Kidney tubule cell (primary cell): ENCODE measurements at regions not wholly inside any gene's neighbourhood (a gene's known extent, or its start where the extent isn't known, plus 50 kb on each side); places are given as distances from the start of the nearest gene placed in this dataset.

ENCODE experiments used
- DNase-seq: peaks from one replicate; pipeline ENCODE4 v3.0.0-alpha.2; 2018; ENCODE audit warnings: low spot score

DNA sequence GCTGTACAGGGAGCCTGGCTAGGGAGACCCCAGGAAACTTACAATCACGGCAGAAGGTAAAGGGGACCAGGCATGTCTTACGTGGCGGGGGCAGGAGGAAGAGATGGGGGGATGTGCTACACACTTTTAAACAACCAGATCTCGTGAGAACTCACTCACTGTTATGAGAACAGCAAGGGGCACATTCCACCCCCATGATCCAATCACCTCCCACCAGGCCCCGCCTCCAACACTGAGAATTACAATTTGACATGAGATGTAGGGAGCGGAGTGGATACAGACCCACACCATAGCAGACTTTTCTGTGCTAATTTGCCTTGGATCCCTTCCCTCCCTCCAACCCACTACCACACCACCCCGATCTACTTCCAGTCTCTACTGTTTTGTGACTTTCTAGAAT is 106.7 kb upstream of the PEG3 start:
- no peak for DNase-seq

- DNase-seq, result no peak
Measured at GRCh38 chr19:56949626-56950025, 109.1 kb upstream of the PEG3 start.

DNA sequence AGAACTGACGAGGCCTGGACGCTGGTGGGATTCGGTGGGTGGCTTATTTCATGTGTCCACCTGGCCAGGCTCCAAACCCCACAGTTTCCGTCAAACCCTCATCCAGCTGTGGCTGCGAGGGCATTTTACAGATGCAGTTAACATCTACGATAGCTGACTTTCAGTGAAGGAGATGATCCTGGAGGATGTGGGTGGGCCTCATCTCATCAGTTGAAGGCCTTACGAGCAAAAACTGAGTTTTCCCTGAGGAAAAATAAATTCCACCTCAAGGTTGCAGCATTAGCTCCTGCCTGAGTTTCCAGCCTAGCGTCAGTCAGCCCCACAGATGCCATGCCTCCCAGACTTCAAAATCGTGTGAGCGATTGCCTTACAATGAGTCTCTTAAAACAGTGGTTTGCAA is 111.1 kb upstream of the PEG3 start:
- DNase-seq, result no peak

DNA sequence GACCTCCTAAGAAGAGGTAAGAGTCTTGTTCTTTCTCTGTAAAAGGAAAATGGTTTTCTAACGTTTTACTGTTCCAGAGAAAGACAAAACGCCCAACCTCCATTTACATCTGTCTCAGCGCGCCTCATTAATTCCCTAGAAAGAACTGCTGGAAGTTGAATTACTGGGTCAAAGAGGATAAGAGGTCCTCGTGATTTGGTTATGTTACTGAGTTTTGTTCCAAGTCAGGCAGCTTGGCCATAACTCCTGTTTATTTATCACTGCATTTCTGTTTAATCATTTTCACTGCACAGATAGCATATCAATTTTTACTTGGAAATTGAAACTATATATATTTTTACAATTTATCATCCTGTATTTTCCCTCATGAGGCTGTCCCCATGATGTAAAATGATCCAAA is 112.9 kb upstream of the PEG3 start:
- no peak for DNase-seq

- DNase-seq, result no peak
Measured at GRCh38 chr19:56955637-56956216, 115.2 kb upstream of the PEG3 start.

DNA sequence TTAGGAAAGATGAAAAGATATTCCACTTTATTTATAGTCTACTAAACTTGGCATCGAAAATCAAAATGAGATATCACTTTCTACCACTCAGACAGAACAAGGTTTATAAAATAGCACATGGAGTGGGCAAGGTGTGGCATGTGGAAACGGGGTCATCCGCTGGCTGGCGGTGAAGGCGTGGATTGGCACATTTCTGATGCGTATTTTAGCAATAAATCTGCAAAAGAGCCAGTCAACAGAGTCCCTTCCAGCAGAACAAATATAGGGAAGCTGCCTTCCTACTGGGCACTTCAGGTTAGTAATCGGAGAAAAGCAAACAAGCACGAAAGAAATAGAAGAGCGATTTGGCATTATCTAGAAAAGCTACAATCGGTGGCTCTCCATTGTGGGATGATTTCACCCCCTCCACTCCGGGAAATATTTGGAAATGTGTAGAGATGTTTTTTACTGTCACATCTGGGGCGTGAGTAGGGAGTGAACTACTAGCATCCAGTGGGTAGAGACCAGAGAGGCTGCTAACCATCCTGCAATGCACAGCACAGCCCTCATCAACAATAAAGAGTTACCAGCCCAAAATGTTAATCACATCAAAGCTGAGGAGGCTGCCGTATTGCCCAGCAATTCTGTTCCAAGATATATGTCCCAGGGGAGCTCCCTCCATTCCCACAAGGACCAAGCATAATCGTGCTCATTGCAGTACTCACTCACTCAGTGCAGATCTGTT is 116.1 kb upstream of the PEG3 start:
- DNase-seq, result no peak

DNA sequence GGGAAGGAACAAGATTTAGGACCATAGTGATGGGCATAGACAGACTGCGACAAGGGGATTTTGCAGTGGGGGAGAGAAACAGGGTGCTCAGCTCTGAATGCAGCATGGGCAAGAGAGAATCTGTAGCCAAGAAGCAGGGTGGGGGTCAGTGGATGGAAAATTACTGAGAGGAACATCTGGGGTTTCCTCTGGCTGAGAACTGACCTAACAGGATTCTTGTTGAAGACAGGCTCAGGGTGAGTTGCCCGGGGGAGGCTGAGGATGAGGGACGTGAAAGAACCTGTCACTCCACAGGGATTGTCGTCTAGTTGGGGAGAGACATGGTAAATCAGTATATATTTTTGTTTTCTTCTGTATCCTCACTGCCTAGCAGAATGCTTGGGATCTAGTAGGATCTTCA is 118.7 kb upstream of the PEG3 start:
- DNase-seq, result no peak

GRCh38 chr19:56960959-56961543 is 120.5 kb upstream of the PEG3 start:
- DNase-seq, result no peak

DNA sequence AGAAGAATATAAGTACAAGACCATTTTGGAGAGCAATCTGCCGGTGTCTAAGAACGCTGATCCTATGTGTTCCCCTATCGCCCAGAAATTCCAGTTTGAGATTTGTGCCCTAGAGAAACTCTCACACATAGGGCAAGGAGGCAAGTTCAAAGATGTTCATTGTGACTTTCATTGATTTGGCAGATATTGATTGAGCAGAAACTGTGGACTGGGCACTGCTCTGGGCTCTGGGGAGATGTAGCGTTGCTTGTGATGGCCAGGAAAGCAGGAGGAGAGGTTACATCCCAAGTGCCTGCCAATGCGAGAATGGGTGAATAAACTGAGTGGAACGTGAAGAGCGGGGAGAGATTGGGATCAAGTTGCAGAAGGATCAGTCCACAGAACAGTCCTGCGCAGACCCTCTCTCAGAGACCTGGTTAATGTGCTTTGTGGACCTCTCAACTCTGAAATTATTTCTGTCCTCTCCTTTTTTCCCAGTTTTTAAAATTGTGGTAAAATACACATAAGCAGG is 123.9 kb upstream of the PEG3 start:
- DNase-seq, result no peak

GRCh38 chr19:56966225-56966696 is 125.7 kb upstream of the PEG3 start:
- DNase-seq, result no peak

DNA sequence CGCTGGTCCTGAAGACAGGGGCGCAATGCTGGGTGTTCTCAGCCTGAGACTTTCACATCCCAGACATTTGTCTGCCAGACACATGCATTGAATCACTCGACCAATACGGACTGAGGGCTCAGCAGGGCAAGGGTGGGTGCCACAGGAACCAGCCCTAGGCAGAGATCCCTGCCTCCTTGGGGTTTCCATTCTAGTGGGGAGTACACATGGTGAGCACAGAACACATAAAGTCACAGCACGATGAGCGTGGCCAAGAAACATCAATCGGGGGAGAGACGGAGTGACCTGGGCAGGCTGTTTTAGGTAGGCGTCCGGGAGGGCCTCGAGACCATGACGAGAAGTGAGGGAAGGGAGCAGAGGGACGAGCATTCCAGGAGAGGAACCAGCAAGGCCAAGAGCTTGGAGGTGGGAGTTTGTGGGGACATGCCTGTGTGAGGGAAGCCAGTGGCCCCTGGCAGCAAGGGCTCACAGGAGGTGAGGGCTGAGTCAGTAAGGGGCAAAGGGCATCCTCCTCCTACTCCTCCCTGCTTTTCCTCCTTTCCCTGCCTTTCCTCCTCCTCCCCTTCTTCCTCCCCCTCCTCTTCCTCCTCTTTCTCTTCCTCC is 126.3 kb upstream of the PEG3 start:
- DNase-seq, result no peak

- DNase-seq, result no peak
Measured at GRCh38 chr19:56969156-56969555, 128.6 kb upstream of the PEG3 start.

DNA sequence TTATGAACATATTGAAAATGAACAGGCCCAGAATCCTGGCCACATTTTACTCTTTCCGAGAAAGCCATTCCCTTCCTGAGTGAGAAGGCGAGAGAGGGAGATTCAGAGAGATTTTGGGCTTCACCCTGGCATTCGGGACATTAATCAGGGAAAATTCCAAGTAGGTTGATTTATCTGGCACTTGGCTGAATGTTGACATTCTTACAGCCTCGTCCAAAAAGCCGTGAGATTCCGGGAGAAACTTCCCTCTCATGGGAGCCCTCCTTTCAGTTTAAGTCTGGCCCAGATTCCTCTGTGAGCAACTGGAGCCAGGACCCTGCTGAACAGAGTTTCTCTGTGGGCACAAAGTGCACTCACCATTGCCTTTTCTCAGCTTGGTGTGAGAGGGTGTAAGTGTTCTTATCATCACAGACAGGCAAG is 129.2 kb upstream of the PEG3 start:
- DNase-seq, result no peak

DNA sequence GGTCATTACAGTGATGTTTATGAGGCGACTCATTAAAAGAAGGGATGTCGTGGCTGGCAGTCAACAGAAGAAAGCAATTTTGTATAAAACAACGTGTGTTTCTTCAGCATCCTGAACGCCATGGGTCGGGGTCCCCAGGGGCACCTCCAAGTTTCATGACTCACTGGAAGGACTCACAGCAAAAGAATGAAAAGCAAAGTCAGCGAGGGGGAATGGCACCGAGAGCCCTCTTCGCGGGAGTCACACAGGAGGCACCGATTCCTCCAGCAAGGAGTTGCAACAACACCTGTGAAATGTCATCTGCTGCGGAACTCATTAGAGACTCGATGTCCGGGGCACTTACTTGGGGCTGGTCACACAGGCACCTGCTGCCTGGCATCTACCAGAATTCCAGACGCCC is 130.7 kb upstream of the PEG3 start:
- no peak for DNase-seq

- DNase-seq, result no peak
Measured at GRCh38 chr19:56972291-56972841, 131.8 kb upstream of the PEG3 start.

GRCh38 chr19:56973713-56974555 is 133.4 kb upstream of the PEG3 start:
- DNase-seq, result no peak

DNA sequence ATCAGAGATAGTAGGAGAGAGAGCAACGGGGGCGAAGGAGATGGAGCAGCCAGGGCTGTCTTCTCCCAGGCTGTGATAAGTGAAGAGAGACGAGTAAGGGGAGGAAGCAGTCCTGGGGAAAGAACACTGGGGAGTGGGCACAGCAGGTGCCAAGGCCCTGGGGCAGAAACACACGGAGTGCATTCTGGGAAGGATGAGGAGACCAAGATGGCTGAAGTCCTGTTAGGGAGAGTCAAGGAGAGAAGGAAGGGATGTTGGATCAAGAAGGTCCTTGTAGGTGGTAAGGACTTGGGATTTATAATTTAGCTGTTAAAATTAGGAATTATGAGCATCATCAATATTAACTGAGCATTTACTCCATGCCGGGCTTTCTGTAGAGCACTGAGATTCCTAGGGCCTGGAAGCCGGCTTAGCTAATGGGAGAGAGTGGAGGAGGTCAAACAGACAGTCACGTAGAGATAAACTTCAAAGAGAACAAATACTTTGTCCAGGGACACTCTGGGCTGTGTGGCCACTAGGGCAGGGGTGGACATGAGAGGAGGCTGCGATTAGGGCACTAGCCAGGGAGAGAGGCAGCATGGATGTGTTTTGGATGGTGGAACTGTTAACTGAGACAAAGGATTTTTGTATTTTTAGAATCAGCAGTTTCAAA is 134.2 kb upstream of the PEG3 start:
- no peak for DNase-seq

GRCh38 chr19:56976300-56976699 is 135.8 kb upstream of the PEG3 start:
- DNase-seq, result no peak

- no peak for DNase-seq
Measured at GRCh38 chr19:56976995-56977906, 136.7 kb upstream of the PEG3 start.

DNA sequence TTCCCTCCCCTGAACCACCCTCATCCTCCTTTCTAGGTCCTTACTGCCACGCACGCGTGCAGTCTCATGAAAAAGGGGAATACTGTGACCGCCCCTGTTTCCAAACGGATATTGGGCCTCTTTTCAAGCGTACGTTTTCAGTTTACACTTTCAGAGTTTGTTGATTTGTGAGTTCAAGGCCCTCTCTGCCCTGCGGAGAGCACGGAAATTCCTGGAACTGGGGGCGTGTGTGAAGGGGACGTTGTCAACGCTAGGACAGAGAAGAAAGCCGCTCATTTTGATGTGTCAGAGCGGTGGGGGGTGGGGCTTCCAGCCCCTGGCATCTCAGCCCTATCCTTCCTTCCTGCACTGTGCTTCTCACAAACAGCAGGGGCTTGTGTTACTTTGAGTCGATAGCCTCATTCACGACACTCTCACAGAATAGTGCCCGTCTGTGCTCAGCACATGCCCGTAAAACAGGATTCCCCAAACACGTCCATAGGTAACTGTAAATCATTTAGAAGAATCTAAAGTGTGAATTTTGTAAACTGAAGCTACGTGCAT is 137.6 kb upstream of the PEG3 start:
- DNase-seq, result no peak
